SK-N-DZ (cell line): ENCODE measurements at regions not wholly inside any gene's neighbourhood (a gene's known extent, or its start where the extent isn't known, plus 50 kb on each side); places are given as distances from the start of the nearest gene placed in this dataset.
"Not testable (repeated sequence)": the region's sequence is repeated elsewhere in the genome, so short reads cannot be mapped to it uniquely, and the experiment has no call there.

Experiments
- DNase-seq: peaks from one replicate; pipeline ENCODE4 v3.0.0-alpha.2; 2015; ENCODE audit warnings: low spot score

- no peak for DNase-seq
Measured at GRCh38 chr16:65394281-65394680, 272.4 kb upstream of the CDH11 start.

- DNase-seq, result no peak
Measured at GRCh38 chr16:65392806-65393565, 271.1 kb upstream of the CDH11 start.

GRCh38 chr16:65388592-65388991 lies 266.7 kb upstream of the CDH11 start:
- DNase-seq, result no peak

- DNase-seq, result no peak
Measured at GRCh38 chr16:65386672-65387071, 264.8 kb upstream of the CDH11 start.

- no peak for DNase-seq
Measured at GRCh38 chr16:65384441-65384840, 262.6 kb upstream of the CDH11 start.

GRCh38 chr16:65377195-65377594 lies 255.3 kb upstream of the CDH11 start:
- DNase-seq, result no peak

GRCh38 chr16:65376601-65377000 lies 254.7 kb upstream of the CDH11 start:
- no peak for DNase-seq

GRCh38 chr16:65375651-65376050 lies 253.8 kb upstream of the CDH11 start:
- DNase-seq, result no peak

GRCh38 chr16:65373097-65373496 lies 251.2 kb upstream of the CDH11 start:
- DNase-seq, result no peak

- no peak for DNase-seq
Measured at GRCh38 chr16:65372171-65372570, 250.3 kb upstream of the CDH11 start.

GRCh38 chr16:65365732-65366715 lies 244.2 kb upstream of the CDH11 start:
- DNase-seq, result no peak

GRCh38 chr16:65356721-65357120 lies 234.9 kb upstream of the CDH11 start:
- not testable (repeated sequence) for DNase-seq

GRCh38 chr16:65355706-65356105 lies 233.8 kb upstream of the CDH11 start:
- no peak for DNase-seq

GRCh38 chr16:65353183-65353582 lies 231.3 kb upstream of the CDH11 start:
- DNase-seq, result no peak

GRCh38 chr16:65349626-65350025 lies 227.8 kb upstream of the CDH11 start:
- no peak for DNase-seq

- no peak for DNase-seq
Measured at GRCh38 chr16:65343556-65343955, 221.7 kb upstream of the CDH11 start.

GRCh38 chr16:65342231-65342866 lies 220.5 kb upstream of the CDH11 start:
- DNase-seq, result no peak

- peak; percentile 17 for DNase-seq
Measured at GRCh38 chr16:65339062-65339461, 217.2 kb upstream of the CDH11 start.

- no peak for DNase-seq
Measured at GRCh38 chr16:65336160-65336559, 214.3 kb upstream of the CDH11 start.

GRCh38 chr16:65334081-65334480 lies 212.2 kb upstream of the CDH11 start:
- DNase-seq, result no peak

GRCh38 chr16:65333283-65333682 lies 211.4 kb upstream of the CDH11 start:
- no peak for DNase-seq

GRCh38 chr16:65327346-65327745 lies 205.5 kb upstream of the CDH11 start:
- DNase-seq, result no peak
